ENCODE measurements at regions not wholly inside any gene's neighbourhood (a gene's known extent, or its start where the extent isn't known, plus 50 kb on each side); places are given as distances from the start of the nearest gene placed in this dataset.

GRCh38 chr15:95894407-95894956 lies 436.0 kb upstream of the NR2F2 start:
- no peak for DNase-seq (ENCODE audit: low read depth in 4 of 4, low spot score in 3 of 4)

DNA sequence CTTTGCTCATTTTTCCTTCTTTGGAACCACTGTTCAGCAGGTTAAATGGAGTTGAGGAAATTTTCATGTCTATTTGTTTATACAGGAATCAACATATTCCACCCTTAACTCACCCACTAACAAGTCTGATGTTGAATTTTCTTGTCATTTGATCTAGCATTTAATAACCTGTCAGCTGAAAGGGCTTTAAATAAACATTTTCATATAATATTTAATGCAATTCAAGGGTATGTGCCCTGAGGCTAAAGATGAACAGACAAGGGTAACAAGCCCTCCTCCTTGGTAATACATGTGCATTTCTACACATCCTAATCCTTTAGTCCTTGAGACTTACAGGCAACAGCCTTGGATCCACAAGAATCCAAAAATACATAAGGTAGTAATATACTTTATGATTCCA lies 435.0 kb upstream of the NR2F2 start:
- no peak for DNase-seq (ENCODE audit: low read depth in 4 of 4, low spot score in 3 of 4)

DNA sequence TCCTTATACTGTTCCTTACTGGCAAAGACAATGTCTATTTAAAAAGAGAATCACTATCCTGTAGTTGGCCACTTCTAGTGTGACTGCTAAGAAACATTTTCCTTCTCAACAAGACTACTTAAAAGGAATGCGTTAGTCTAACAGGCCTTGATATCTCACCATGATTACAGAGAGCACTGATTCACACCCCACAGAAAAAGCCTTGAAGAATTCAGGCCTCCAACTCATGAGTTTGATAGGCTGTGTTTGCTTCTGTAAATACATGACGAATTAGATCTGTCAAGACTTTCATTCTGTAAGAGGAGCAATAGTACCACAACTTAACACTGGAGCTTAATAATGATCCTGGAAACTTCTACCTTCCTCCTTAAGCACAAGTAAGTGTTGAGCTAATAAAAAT lies 432.8 kb upstream of the NR2F2 start:
- DNase-seq (ENCODE audit: low read depth in 4 of 4, low spot score in 3 of 4) = no peak

DNA sequence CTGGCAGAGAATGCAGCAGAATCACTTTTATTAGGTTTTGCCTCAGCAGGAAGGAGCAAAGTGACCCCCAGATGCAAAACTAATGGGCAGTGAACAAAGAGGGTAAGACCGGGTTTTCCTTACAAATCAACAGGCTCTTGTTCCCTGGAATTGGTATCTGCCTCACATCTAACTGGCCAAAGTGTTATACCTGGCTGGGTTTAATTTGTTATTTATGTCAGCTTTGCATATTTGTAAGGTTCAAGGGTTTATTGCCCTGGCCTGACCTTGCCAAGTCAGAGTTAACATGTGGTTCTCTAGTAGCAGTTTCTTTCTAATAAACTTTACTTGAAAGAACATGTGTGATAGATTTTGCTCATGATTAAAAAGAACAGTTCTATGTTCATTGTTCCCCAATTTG lies 431.7 kb upstream of the NR2F2 start:
- no peak for DNase-seq (ENCODE audit: low read depth in 4 of 4, low spot score in 3 of 4)

DNA sequence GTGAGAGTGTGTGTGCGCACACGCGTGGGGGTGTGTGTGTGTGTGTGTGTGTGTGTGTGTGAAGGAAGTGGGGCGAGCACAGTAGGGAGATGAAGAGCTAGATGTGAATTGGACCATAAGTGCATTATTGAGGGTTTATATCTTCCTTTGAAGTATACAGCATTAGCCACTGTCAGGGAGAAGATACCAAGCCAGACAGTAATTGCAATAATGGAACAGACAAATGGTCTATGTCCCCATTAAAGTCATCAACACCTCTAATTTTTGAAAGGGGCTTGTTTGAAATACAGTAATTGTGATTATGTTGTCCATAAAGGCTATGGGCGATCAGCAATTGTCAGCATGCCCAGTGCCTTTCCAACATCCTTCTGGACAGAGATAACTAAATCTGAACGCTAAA lies 429.2 kb upstream of the NR2F2 start:
- no peak for DNase-seq (ENCODE audit: low read depth in 4 of 4, low spot score in 3 of 4)

DNA sequence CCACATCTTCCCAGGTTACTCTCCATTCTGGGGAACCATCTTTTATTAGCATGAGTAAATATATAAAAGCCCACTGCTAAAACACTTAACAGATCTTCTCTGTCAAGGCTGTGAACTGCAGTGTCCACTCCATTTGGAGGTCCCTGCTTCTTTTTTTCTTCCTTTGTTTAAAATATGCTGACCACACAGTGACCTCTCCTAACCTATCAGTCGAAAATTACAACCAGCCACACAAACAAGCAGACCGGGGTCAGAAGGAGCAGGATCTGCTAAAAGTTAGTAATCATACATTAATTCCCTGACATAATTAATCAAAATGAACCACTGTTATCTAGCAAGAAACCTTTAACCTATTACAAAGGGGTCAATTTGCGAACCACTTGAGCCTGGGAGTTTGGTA lies 427.9 kb upstream of the NR2F2 start:
- DNase-seq (ENCODE audit: low read depth in 4 of 4, low spot score in 3 of 4) = no peak

DNA sequence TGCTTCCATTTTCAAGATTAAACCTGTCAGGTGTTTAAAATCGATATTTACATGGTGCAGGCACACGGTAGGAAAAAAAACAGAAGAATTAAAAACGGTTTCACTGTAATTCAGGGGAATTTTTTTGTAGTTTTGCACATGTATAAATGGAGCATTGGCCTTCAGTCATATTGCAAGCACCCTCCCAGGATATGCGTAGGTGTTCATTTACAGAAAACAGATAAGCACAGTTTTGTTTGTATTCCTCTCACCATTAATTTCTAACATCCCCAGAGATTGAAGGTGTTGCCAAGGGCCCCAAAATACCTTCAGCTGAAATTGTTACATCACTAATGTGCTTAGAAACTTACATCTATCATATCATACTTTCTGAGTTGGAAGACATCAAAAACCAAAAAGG lies 427.1 kb upstream of the NR2F2 start:
- no peak for DNase-seq (ENCODE audit: low read depth in 4 of 4, low spot score in 3 of 4)

DNA sequence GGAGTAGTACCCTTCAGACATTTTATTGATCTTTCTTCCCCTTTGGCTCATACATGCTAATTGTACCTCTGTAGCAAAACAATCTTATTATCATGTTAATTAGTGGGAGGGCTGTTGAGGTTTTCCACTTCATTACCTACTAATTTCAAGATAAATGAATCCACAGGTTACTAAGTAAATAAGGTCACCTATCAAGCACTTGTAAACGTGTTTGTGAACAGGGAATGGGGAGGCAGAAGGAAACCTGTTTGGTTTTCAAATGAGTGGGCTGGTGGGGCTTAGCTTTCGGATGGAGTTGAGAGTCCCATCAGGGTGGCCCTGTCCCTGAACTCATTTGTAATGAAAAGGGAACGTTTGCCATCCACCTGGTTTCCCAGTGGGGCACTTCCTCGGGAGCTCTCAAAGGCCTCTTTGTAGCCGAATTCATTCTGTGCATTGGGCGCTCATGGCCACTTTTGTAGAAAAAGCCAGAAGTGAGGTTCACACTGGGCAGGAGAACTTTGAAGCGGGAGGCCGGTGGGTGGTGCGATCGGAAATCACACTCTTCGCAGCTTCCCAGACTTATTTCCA lies 419.8 kb upstream of the NR2F2 start:
- DNase-seq (ENCODE audit: low read depth in 4 of 4, low spot score in 3 of 4) = no peak

DNA sequence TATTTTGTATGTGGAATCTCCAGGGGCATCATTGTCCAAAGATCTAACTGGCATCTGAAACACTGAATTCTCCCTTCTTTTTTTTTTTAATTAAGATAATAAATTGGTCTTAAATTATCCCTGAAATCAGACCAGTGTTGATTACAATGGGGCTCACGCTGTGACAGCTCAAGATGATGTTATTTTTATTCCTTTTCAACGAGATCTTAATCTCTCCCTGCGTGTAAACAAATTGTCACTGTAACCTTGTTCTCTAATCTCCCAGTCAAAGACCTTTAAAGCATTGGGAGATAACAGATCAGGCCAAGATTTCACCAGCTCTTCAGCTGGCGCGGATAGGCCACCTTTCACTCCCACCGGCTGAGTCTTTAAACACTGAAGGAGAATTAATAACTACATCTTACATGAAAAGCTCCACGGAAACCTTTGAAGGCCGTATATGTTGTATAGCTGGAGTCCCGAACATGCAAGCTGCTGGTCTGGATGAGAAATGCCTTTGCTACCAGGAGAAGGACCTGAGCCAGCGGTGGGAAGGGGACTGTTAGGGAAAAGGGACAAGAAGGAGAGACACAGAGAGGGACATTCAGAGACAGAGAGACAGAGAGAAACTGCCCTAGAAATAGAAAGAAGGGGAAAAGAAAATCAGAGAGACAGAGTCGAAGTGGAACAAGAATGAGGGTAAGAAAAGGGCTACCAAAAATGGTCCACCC lies 418.8 kb upstream of the NR2F2 start:
- DNase-seq (ENCODE audit: low read depth in 4 of 4, low spot score in 3 of 4) = no peak

DNA sequence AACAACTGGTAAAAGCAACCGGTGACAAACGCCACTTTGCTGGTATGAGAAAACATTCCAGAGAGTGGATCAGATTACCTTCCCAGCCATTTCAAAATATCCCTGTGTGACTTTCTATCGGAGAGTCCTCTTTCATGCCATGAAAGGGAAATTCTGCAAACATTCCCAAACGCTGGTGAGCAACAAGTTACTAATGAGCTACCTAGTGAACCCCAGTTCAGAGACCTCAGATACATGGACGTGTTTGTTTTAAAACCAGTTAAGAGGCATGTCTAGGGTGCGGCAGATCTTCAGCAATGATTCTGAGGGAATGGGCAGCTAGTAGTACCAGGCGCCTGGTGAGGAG lies 418.2 kb upstream of the NR2F2 start:
- DNase-seq (ENCODE audit: low read depth in 4 of 4, low spot score in 3 of 4) = no peak

DNA sequence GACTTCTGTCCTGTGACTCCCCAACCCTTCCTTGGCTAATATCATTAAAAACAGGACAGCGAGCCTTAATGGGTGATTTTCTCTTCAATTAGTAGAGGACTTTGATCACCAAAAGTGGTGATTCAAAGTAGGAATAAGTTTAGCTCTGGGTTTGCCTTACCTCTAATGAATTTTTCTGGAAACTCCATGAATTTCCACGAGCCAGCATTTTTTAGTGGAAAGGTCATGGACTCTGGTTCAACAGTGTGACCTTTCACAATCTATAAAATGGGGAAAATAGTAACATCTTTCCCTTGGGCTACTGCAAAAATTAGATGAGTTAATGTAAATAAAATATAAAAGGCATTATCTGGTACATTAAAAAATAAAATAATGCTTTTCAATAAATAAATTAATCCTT lies 417.8 kb upstream of the NR2F2 start:
- no peak for DNase-seq (ENCODE audit: low read depth in 4 of 4, low spot score in 3 of 4)

- DNase-seq (ENCODE audit: low read depth in 4 of 4, low spot score in 3 of 4) = no peak
Measured at GRCh38 chr15:95916568-95916967, 413.9 kb upstream of the NR2F2 start.

DNA sequence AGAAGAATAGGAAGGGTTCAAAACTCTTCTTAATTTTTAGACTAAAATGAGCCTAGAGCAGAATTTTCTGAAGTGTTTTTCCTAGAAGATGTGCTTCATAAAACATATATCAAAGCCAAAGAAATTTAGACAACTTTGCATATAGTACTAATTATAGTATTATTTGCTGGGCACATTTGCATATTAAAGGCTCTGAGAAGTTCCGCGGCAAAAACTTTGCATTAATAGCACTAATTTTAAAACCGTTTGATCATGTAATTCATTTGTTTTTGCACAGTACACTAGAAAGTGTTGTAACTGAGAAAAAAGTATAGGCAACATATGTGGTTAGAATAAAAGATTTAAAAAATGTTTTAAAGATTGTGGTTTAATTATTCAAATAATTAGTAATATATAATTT lies 412.0 kb upstream of the NR2F2 start:
- DNase-seq (ENCODE audit: low read depth in 4 of 4, low spot score in 3 of 4) = no peak

DNA sequence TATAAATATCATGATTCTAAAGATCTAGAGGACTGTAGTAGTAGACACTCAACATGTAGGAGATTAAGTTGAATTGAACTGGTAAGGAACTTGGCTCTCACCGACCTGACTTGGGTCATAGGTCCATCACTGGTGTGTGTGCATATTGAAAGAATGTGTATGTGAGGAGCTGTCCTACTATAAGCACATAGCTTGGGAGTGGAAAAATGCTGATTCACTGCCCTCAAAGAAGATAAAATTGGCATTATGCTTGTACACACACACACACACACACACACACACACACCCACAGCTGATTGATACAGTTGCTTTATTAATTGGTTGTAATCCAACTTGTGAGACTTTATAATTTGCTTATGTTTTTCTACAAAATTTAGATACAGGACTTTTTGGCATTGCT lies 411.0 kb upstream of the NR2F2 start:
- DNase-seq (ENCODE audit: low read depth in 4 of 4, low spot score in 3 of 4) = no peak

GRCh38 chr15:95921404-95921803 lies 409.1 kb upstream of the NR2F2 start:
- DNase-seq (ENCODE audit: low read depth in 4 of 4, low spot score in 3 of 4) = no peak

DNA sequence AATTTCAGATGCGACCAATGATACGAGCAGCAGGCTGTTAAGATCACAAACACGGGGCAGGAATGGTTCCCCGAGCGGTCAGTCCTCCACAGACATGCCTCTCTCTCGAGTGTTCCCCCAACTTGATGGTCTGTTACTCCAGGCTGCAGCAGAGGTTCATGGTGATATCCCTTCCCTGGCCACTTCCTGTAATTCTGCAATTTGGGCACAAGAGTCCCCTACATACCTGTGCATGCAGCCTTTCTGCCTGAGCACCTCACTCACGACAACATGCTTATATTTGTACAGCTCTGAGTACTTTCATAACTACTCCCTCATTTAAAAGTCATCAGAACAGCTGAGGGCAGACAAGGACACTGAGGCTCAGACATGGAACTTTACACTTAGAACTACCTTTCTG lies 408.1 kb upstream of the NR2F2 start:
- no peak for DNase-seq (ENCODE audit: low read depth in 4 of 4, low spot score in 3 of 4)

- DNase-seq (ENCODE audit: low read depth in 4 of 4, low spot score in 3 of 4) = no peak
Measured at GRCh38 chr15:95923792-95924191, 406.7 kb upstream of the NR2F2 start.

- no peak for DNase-seq (ENCODE audit: low read depth in 4 of 4, low spot score in 3 of 4)
Measured at GRCh38 chr15:95928822-95929221, 401.7 kb upstream of the NR2F2 start.

DNA sequence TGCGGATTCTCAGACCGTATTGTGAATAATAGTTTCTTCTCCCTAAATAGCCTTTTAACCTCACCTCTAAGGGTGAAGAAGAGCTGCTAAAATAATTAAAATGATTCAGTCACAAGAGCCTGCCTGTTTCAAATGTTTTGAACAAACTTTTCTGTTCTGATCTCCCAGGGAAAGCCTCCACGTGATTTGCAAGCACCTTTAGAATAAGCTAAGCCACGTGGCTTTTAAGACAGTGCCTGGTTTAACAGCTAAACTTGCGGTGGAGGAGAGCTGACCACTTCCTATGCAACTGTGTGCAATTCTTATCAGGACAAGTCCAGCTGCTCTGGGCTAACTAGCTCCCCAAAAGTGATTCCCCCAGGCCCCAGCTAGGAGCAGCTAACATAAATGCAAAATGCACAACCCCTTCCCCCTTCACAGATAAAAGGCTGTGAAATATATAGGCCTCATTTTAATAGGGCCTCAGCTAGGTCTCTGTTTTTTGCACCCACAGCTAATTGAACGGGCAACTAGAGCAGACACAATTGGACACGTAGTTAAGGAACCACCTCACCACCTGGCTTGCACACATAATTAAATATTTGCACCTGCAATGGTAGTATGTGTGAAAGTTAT lies 401.2 kb upstream of the NR2F2 start:
- DNase-seq (ENCODE audit: low read depth in 4 of 4, low spot score in 3 of 4) = no peak

GRCh38 chr15:95930659-95931375 lies 399.7 kb upstream of the NR2F2 start:
- DNase-seq (ENCODE audit: low read depth in 4 of 4, low spot score in 3 of 4) = no peak

DNA sequence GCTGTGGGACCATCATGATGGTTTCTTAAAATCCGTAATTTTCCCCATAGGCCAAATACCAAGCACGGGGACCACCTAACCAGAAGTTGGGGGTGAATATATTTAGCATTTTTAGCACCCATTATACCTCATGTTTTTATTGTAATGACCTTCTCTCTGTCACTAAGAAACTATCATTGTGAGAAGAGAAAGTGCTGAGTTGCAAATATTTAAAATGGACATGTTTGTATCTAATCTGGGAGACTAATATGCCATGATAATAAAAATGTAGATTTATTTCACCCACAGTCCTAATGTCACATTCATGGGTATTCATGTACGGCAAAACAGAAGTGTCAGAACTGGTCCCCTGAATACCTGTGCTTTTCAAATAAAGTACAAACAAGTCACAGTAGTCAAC lies 398.9 kb upstream of the NR2F2 start:
- DNase-seq (ENCODE audit: low read depth in 4 of 4, low spot score in 3 of 4) = no peak

- DNase-seq (ENCODE audit: low read depth in 4 of 4, low spot score in 3 of 4) = no peak
Measured at GRCh38 chr15:95932141-95932540, 398.4 kb upstream of the NR2F2 start.
